Breast epithelium (tissue), 3 donors: ENCODE measurements at regions not wholly inside any gene's neighbourhood (a gene's known extent, or its start where the extent isn't known, plus 50 kb on each side); places are given as distances from the start of the nearest gene placed in this dataset.

Source experiments
- POLR2A ChIP-seq: fragments of 450-650 bp; IDR thresholded peaks from one replicate; pipeline ENCODE4 v1.6.1; 2016; ENCODE audit warnings: antibody characterized with exemption, mild to moderate bottlenecking, moderate library complexity
- POLR2AphosphoS5 ChIP-seq, 3 donors: sonication (generic); formaldehyde crosslinking; IDR thresholded peaks; one replicate each; pipeline ENCODE4 v1.6.1; 2017; ENCODE audit warnings: antibody characterized with exemption in 3 of 3
- TF ChIP-seq, protein P1 (sequence below), 3 donors: fragments of 450-650 bp; IDR thresholded peaks; one replicate each; pipeline ENCODE4 v1.5.1; 2016 to 2017; ENCODE audit warnings: antibody characterized with exemption in 3 of 3, mild to moderate bottlenecking in 3 of 3, moderate library complexity in 3 of 3

DNA sequence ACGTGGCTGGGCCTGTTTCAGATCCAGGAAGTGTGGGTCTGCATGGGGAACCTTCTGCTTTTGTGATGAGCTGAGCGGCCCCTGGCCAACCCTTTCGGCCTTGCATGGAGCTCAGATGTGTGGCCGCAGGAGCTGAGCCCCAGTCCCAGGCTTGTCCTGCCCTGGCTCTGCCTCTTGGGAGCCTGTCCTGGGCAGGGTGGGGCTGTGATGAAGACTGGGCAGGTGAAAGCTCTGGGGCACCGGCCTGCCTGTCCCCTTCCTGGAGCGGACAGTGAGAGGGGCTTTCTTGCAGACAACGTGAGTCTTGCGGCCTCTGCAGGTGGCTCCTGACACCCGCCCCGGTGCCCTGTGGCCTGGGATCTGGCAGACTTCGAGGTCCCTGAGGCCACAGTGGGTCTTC lies 1296.6 kb downstream of the BRD1 start:
- TF ChIP-seq, protein P1, sequence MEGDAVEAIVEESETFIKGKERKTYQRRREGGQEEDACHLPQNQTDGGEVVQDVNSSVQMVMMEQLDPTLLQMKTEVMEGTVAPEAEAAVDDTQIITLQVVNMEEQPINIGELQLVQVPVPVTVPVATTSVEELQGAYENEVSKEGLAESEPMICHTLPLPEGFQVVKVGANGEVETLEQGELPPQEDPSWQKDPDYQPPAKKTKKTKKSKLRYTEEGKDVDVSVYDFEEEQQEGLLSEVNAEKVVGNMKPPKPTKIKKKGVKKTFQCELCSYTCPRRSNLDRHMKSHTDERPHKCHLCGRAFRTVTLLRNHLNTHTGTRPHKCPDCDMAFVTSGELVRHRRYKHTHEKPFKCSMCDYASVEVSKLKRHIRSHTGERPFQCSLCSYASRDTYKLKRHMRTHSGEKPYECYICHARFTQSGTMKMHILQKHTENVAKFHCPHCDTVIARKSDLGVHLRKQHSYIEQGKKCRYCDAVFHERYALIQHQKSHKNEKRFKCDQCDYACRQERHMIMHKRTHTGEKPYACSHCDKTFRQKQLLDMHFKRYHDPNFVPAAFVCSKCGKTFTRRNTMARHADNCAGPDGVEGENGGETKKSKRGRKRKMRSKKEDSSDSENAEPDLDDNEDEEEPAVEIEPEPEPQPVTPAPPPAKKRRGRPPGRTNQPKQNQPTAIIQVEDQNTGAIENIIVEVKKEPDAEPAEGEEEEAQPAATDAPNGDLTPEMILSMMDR (IDR thresholded peaks at IDR 0.05): no peak
- TF ChIP-seq POLR2AphosphoS5 (IDR thresholded peaks at IDR 0.05) (no peak), POLR2A (no peak)
